Amniotic epithelial cell (primary cell): ENCODE measurements at regions not wholly inside any gene's neighbourhood (a gene's known extent, or its start where the extent isn't known, plus 50 kb on each side); places are given as distances from the start of the nearest gene placed in this dataset.
A peak's percentile ranks its signal among the peaks of the same experiment; 100 is the strongest.
"Not testable (repeated sequence)": the region's sequence is repeated elsewhere in the genome, so short reads cannot be mapped to it uniquely, and the experiment has no call there.

ENCODE experiments used
- DNase-seq: peaks from one replicate; pipeline ENCODE4 v3.0.0-alpha.2; 2010; ENCODE audit warnings: low read depth

- no peak for DNase-seq
Observed at GRCh38 chr11:13782390-13783075, 114.1 kb downstream of the FAR1 start.

GRCh38 chr11:13784441-13784840 is 116.0 kb downstream of the FAR1 start:
- DNase-seq, result no peak

- DNase-seq, result no peak
Observed at GRCh38 chr11:13784855-13785254, 116.4 kb downstream of the FAR1 start.

- DNase-seq, result no peak
Observed at GRCh38 chr11:13786688-13787087, 118.2 kb downstream of the FAR1 start.

GRCh38 chr11:13797616-13798015 is 129.1 kb downstream of the FAR1 start:
- DNase-seq, result not testable (repeated sequence)

- no peak for DNase-seq
Observed at GRCh38 chr11:13800901-13801300, 132.4 kb downstream of the FAR1 start.

GRCh38 chr11:13818325-13818724 is 144.2 kb upstream of the SPON1 start:
- DNase-seq, result no peak

- DNase-seq, result no peak
Observed at GRCh38 chr11:13826505-13827278, 135.8 kb upstream of the SPON1 start.

GRCh38 chr11:13831696-13832095 is 130.8 kb upstream of the SPON1 start:
- DNase-seq, result no peak

- DNase-seq, result no peak
Observed at GRCh38 chr11:13834463-13834862, 128.1 kb upstream of the SPON1 start.

- no peak for DNase-seq
Observed at GRCh38 chr11:13836666-13837065, 125.9 kb upstream of the SPON1 start.

GRCh38 chr11:13837286-13837685 is 125.2 kb upstream of the SPON1 start:
- DNase-seq, result no peak

- no peak for DNase-seq
Observed at GRCh38 chr11:13841393-13841792, 121.1 kb upstream of the SPON1 start.

GRCh38 chr11:13848031-13848430 is 114.5 kb upstream of the SPON1 start:
- no peak for DNase-seq

GRCh38 chr11:13850231-13851005 is 112.1 kb upstream of the SPON1 start:
- DNase-seq, result peak; percentile 4

GRCh38 chr11:13851691-13852090 is 110.8 kb upstream of the SPON1 start:
- no peak for DNase-seq

GRCh38 chr11:13852481-13852880 is 110.0 kb upstream of the SPON1 start:
- no peak for DNase-seq

GRCh38 chr11:13857828-13858227 is 104.7 kb upstream of the SPON1 start:
- DNase-seq, result no peak

GRCh38 chr11:13859892-13860291 is 102.6 kb upstream of the SPON1 start:
- DNase-seq, result no peak

GRCh38 chr11:13861411-13861810 is 101.1 kb upstream of the SPON1 start:
- no peak for DNase-seq

GRCh38 chr11:13862845-13863392 is 99.6 kb upstream of the SPON1 start:
- no peak for DNase-seq

GRCh38 chr11:13868710-13869397 is 93.7 kb upstream of the SPON1 start:
- no peak for DNase-seq
